ENCODE measurements at regions not wholly inside any gene's neighbourhood (a gene's known extent, or its start where the extent isn't known, plus 50 kb on each side); places are given as distances from the start of the nearest gene placed in this dataset.

GRCh38 chr18:37617623-37618022 lies 52.0 kb upstream of the CELF4 start:
- no peak for DNase-seq

All from NCI-H1092 treated with DMSO at 0.1 percent for 48 hours (cell line).